ENCODE measurements at regions not wholly inside any gene's neighbourhood (a gene's known extent, or its start where the extent isn't known, plus 50 kb on each side); places are given as distances from the start of the nearest gene placed in this dataset. TPM values are rescaled to one million over a fixed set of nuclear protein-coding genes. Genes with fewer than 3 reads are reported as not detected.
A peak's percentile ranks its signal among the peaks of the same experiment; 100 is the strongest.

DNA sequence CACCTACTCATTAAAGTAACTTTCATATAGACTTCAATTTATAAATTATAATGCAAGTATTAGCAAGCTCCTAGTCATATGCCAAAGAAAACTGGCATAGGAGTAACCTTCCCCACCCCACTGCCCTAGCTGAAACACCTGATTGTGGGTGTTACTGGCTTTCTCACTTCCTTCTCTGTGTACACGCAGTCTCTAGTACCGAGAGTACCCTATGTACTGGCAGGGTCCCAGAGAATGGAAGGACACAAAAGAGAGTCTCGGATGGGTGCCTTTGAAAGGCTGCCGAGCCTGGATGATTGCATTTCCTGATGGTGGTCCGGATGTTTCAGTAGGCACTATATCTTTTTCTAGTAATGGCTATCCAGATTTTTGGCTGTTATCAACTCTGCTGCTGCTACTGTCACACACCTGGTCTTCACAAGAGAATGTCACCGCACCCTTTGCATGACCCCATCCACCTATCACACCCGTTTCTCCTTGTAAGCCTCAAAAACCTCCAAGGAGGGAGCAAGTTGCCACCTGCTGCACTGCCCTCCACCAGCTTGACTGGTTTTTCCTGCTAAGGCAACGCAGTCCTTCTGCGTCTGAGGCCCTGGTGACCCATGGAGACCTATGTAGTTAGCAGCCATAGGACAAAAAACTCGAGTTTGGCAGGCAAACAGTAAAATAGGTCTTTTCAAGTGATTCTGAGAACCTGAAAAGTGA, 53.8 kb upstream of the CLINT1 start:
- Histone ChIP-seq H3K36me3 (replicated peaks; ENCODE audit: insufficient read depth, low read depth) (no peaks in the 10 kb centered on the region), H3K9me3 (ENCODE audit: low read depth) (no peaks in the 10 kb centered on the region), H3K27ac (peak overlapping the region; percentile 63), H2AFZ (no peak overlapping the region), H3K79me2 (no peaks in the 10 kb centered on the region), H3K4me3 (no peak overlapping the region), H3K9me2 (replicated peaks; ENCODE audit: insufficient read depth) (no peaks in the 10 kb centered on the region), H3K4me2 (no peak overlapping the region), H3K4me1 (ENCODE audit: insufficient read depth) (peaks cover 16% of the 10 kb centered on the region), H4K20me1 (ENCODE audit: insufficient read depth, poor library complexity, severe bottlenecking) (no peaks in the 10 kb centered on the region), H3K27me3 (no peaks in the 10 kb centered on the region)
- DNase-seq (ENCODE audit: low spot score): peak; percentile 51
- 65% methylated on average over 10 of the region's 10 CpGs for WGBS (ENCODE audit: low lambda C conversion rate, missing lambda C conversion rate)
- TF ChIP-seq EZH2phosphoT487 (IDR thresholded peaks at IDR 0.05; ENCODE audit: low read depth, severe bottlenecking, unreplicated experiment): no peak
- TF ChIP-seq, protein P1, sequence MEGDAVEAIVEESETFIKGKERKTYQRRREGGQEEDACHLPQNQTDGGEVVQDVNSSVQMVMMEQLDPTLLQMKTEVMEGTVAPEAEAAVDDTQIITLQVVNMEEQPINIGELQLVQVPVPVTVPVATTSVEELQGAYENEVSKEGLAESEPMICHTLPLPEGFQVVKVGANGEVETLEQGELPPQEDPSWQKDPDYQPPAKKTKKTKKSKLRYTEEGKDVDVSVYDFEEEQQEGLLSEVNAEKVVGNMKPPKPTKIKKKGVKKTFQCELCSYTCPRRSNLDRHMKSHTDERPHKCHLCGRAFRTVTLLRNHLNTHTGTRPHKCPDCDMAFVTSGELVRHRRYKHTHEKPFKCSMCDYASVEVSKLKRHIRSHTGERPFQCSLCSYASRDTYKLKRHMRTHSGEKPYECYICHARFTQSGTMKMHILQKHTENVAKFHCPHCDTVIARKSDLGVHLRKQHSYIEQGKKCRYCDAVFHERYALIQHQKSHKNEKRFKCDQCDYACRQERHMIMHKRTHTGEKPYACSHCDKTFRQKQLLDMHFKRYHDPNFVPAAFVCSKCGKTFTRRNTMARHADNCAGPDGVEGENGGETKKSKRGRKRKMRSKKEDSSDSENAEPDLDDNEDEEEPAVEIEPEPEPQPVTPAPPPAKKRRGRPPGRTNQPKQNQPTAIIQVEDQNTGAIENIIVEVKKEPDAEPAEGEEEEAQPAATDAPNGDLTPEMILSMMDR (IDR thresholded peaks at IDR 0.05; ENCODE audit: poor library complexity): no peak
- TF ChIP-seq EZH2 (IDR thresholded peaks at IDR 0.05; ENCODE audit: borderline replicate concordance): no peak

DNA sequence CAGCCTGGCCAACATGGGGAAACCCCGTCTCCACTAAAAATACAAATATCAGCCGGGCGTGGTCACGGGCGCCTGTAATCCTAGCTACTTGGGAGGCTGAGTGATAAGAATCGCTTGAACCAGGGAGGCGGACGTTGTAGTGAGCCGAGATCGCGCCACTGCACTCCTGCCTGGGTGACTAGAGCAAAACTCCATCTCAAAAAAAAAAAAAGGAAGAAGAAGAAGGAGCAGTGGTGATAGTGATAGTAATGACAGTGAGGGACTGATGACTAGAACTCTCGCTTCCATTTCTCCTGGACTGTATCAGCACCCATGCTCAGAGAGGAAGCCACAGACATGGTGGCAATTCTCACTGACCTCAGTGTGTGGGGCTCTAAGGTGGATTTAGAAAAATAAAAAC, 52.6 kb upstream of the CLINT1 start:
- Histone ChIP-seq H3K4me1 (ENCODE audit: insufficient read depth) (peaks cover 16% of the 10 kb centered on the region), H4K20me1 (ENCODE audit: insufficient read depth, poor library complexity, severe bottlenecking) (no peaks in the 10 kb centered on the region), H3K9me2 (replicated peaks; ENCODE audit: insufficient read depth) (no peaks in the 10 kb centered on the region), H3K9me3 (ENCODE audit: low read depth) (no peaks in the 10 kb centered on the region), H3K27me3 (no peaks in the 10 kb centered on the region), H2AFZ (no peak overlapping the region), H3K79me2 (no peaks in the 10 kb centered on the region), H3K4me3 (no peak overlapping the region), H3K27ac (no peak overlapping the region), H3K36me3 (replicated peaks; ENCODE audit: insufficient read depth, low read depth) (no peaks in the 10 kb centered on the region), H3K4me2 (no peak overlapping the region)
- DNase-seq (ENCODE audit: low spot score): no peak
- TF ChIP-seq, protein P1 (IDR thresholded peaks at IDR 0.05; ENCODE audit: poor library complexity): no peak
- TF ChIP-seq EZH2 (IDR thresholded peaks at IDR 0.05; ENCODE audit: borderline replicate concordance): no peak
- TF ChIP-seq EZH2phosphoT487 (IDR thresholded peaks at IDR 0.05; ENCODE audit: low read depth, severe bottlenecking, unreplicated experiment): no peak
- WGBS (ENCODE audit: low lambda C conversion rate, missing lambda C conversion rate): 98% methylated on average over 12 of the region's 12 CpGs

Small RNAs in the stretch of these regions (small RNA-seq; reads per million reads assigned to genes)
- gene AC091979.2: not detected
- gene RNU2-48P: 0.43 reads per million, percentile 30 among the genes with 10 or more reads in this experiment
